Uterus (tissue), 2 donors: ENCODE measurements at regions not wholly inside any gene's neighbourhood (a gene's known extent, or its start where the extent isn't known, plus 50 kb on each side); places are given as distances from the start of the nearest gene placed in this dataset.

Experiments used
- CTCF ChIP-seq, 4 experiments: fragments of 200-600 bp in 2 of 4; fragments of 450-650 bp in 2 of 4; sonication (generic) in 2 of 4; IDR thresholded peaks; one replicate each; pipeline ENCODE4 v1.5.1; 2016 to 2019; ENCODE audit warnings: antibody characterized with exemption in 4 of 4, mild to moderate bottlenecking in 2 of 4, moderate library complexity in 1 of 4
- POLR2A ChIP-seq, 2 donors: fragments of 450-650 bp; IDR thresholded peaks; one replicate each; pipeline ENCODE4 v1.6.1; 2016; ENCODE audit warnings: antibody characterized with exemption in 2 of 2, mild to moderate bottlenecking in 1 of 2, moderate library complexity in 1 of 2

- TF ChIP-seq CTCF (IDR thresholded peaks at IDR 0.05) = no peak
- no peak for TF ChIP-seq POLR2A (IDR thresholded peaks at IDR 0.05)
These were observed 174.3 kb upstream of the NLRP1 start for GRCh38 chr17:5758651-5759050.
